GM12864 (cell line): ENCODE measurements at regions not wholly inside any gene's neighbourhood (a gene's known extent, or its start where the extent isn't known, plus 50 kb on each side); places are given as distances from the start of the nearest gene placed in this dataset.

Experiments
- DNase-seq: peaks from one replicate; pipeline ENCODE4 v3.0.0-alpha.2; 2011; ENCODE audit warnings: low read depth
- H3K4me3 ChIP-seq: 2 replicates; pipeline ENCODE4 v1.5.1; 2011; ENCODE audit warnings: mild to moderate bottlenecking, low read depth, low read length, control low read depth
- TF ChIP-seq, protein P1 (sequence below): IDR thresholded peaks from 2 replicates; pipeline ENCODE4 v1.5.1; 2011; ENCODE audit warnings: low read depth, mild to moderate bottlenecking, moderate library complexity, low read length, control low read depth, inconsistent platforms; ENCODE audit errors: missing control alignments

DNA sequence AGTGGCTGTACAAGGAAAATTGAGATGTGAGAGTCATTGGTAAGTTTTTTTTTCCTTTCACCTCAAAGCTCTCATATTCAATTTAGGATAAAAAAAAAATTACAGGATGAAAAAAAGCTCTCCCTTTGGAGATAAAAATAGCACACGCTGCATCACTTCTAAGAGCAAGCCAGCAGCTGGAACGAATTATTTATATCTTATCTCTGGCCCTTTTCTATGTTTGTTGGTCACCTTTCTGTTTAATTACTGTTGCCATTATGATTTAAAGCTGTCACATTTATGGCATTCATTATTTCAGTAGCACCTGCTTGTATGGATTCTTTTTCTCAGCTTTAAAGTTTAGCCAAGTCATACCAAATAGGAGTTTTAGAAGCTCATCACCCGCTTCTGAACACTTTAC lies 171.6 kb upstream of the PDZRN3 start:
- TF ChIP-seq, protein P1, sequence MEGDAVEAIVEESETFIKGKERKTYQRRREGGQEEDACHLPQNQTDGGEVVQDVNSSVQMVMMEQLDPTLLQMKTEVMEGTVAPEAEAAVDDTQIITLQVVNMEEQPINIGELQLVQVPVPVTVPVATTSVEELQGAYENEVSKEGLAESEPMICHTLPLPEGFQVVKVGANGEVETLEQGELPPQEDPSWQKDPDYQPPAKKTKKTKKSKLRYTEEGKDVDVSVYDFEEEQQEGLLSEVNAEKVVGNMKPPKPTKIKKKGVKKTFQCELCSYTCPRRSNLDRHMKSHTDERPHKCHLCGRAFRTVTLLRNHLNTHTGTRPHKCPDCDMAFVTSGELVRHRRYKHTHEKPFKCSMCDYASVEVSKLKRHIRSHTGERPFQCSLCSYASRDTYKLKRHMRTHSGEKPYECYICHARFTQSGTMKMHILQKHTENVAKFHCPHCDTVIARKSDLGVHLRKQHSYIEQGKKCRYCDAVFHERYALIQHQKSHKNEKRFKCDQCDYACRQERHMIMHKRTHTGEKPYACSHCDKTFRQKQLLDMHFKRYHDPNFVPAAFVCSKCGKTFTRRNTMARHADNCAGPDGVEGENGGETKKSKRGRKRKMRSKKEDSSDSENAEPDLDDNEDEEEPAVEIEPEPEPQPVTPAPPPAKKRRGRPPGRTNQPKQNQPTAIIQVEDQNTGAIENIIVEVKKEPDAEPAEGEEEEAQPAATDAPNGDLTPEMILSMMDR, result no peak
- DNase-seq, result no peak
- H3K4me3 ChIP-seq, result no peak overlapping the region

DNA sequence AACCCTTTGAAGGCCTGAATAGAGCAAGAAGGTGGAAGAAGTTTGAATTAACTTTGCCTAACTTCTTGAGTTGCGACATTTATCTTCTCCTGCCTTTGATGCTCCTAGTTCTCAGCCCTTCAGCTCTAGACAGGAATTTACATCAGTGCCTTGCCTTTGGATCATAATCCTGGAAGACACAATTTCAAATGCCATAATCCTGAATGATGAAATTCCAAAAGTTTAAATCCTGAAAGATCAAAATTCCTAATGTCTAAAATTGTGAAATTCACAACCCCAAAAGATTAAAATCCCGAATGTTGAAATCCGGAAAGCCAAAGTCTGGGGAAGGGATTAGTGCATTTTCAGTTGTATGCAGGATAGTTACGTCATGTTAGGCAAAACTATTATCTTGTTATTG lies 166.6 kb upstream of the PDZRN3 start:
- TF ChIP-seq, protein P1, result no peak
- no peak for DNase-seq
- no peak overlapping the region for H3K4me3 ChIP-seq

DNA sequence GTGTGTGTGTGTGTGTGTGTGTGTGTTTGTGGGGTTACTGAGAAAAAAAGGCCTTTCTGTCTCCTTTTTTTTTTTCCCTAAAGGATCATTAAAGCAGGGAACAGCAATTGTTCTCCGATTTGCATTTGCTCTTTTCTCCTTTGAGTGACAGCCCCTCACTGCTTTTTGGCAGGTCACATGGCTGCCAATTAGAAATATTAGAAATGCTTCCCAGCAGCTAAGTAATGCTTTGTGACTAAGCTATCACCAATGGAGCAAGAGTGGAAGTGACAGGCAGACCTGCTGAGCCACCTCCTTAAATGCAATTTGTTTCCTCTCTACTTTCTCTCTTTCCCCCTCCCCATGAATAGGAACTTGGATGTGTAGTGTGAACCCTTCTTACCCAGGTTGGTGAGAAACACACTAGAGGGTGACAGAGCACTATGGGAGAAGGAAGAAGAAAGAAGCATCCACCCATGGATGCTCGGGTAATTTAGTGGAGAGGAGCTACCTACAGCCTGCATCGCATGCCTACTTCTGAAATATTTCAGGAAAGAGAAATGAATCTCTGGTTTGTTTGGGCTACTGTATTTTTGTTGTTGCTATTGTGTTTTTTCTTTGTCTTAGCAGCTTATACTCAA lies 165.2 kb upstream of the PDZRN3 start:
- TF ChIP-seq, protein P1, result no peak
- no peak for DNase-seq
- no peak overlapping the region for H3K4me3 ChIP-seq

DNA sequence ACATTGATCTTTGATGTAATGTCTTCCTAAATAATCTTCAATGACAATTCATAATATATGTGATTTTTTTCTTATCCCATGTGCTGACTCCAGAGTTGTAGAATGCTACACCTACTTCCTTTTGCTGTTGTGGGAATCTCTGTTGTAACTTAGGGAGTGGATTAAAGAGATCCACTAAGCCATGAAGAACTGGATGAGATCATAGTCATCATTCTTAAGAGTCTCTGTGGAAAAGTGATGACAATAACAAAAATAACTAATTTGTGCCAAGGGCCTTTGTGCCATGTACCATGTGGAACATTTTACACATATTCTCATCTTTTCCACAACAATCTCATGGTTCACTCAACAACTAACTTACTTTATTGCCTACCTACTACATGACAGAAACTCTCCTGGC lies 162.9 kb upstream of the PDZRN3 start:
- no peak for DNase-seq
- H3K4me3 ChIP-seq, result no peak overlapping the region
- TF ChIP-seq, protein P1, result no peak

GRCh38 chr3:73786998-73787397 lies 162.3 kb upstream of the PDZRN3 start:
- H3K4me3 ChIP-seq, result no peak overlapping the region
- TF ChIP-seq, protein P1, result no peak
- DNase-seq, result no peak

GRCh38 chr3:73786321-73786807 lies 161.6 kb upstream of the PDZRN3 start:
- no peak for DNase-seq
- TF ChIP-seq, protein P1, result no peak
- no peak overlapping the region for H3K4me3 ChIP-seq
